NCI-H446 treated with DMSO at 0.1 percent for 48 hours (cell line): ENCODE measurements at regions not wholly inside any gene's neighbourhood (a gene's known extent, or its start where the extent isn't known, plus 50 kb on each side); places are given as distances from the start of the nearest gene placed in this dataset.

Experiments used
- DNase-seq: peaks from one replicate; lab custom pipeline; 2025; lab: John Stamatoyannopoulos, UW

- DNase-seq, result no peak
Measured at GRCh38 chr5:125327676-125328075, 581.2 kb upstream of the ZNF608 start.

- DNase-seq, result peak; percentile 58
Measured at GRCh38 chr5:125331987-125332598, 585.7 kb upstream of the ZNF608 start.

GRCh38 chr5:125333416-125333815 is 587.0 kb upstream of the ZNF608 start:
- DNase-seq, result no peak

GRCh38 chr5:125336401-125336800 is 590.0 kb upstream of the ZNF608 start:
- DNase-seq, result no peak

GRCh38 chr5:125337294-125337693 is 590.9 kb upstream of the ZNF608 start:
- no peak for DNase-seq

- DNase-seq, result no peak
Measured at GRCh38 chr5:125338440-125339174, 592.2 kb upstream of the ZNF608 start.

- DNase-seq, result no peak
Measured at GRCh38 chr5:125341436-125341835, 595.0 kb upstream of the ZNF608 start.

GRCh38 chr5:125343015-125343414 is 596.6 kb upstream of the ZNF608 start:
- no peak for DNase-seq

GRCh38 chr5:125346316-125346715 is 599.9 kb upstream of the ZNF608 start:
- DNase-seq, result no peak

GRCh38 chr5:125348221-125348692 is 601.8 kb upstream of the ZNF608 start:
- DNase-seq, result peak; percentile 58

GRCh38 chr5:125348936-125349831 is 602.7 kb upstream of the ZNF608 start:
- no peak for DNase-seq

GRCh38 chr5:125357660-125358059 is 611.2 kb upstream of the ZNF608 start:
- DNase-seq, result no peak

- no peak for DNase-seq
Measured at GRCh38 chr5:125365747-125366146, 619.3 kb upstream of the ZNF608 start.

- DNase-seq, result no peak
Measured at GRCh38 chr5:125367702-125368101, 621.3 kb upstream of the ZNF608 start.

- no peak for DNase-seq
Measured at GRCh38 chr5:125370461-125371205, 624.2 kb upstream of the ZNF608 start.

- peak; percentile 8 for DNase-seq
Measured at GRCh38 chr5:125372694-125373631, 626.5 kb upstream of the ZNF608 start.

- DNase-seq, result peak; percentile 79
Measured at GRCh38 chr5:125375143-125375542, 628.7 kb upstream of the ZNF608 start.

GRCh38 chr5:125376059-125376641 is 629.7 kb upstream of the ZNF608 start:
- DNase-seq, result no peak

GRCh38 chr5:125377141-125377540 is 630.7 kb upstream of the ZNF608 start:
- peak; percentile 27 for DNase-seq

GRCh38 chr5:125381290-125381689 is 634.9 kb upstream of the ZNF608 start:
- no peak for DNase-seq
